Erythroblast (primary cell): ENCODE measurements at regions not wholly inside any gene's neighbourhood (a gene's known extent, or its start where the extent isn't known, plus 50 kb on each side); places are given as distances from the start of the nearest gene placed in this dataset.
"Not testable (repeated sequence)": the region's sequence is repeated elsewhere in the genome, so short reads cannot be mapped to it uniquely, and the experiment has no call there.

Experiments used
- DNase-seq, 2 experiments: peaks; one replicate each; lab custom pipeline; 2025; lab: John Stamatoyannopoulos, UW
- GATA1 ChIP-seq: IDR thresholded peaks from 2 replicates; pipeline ENCODE4 v1.6.1; 2011; ENCODE audit warnings: low read depth, mild to moderate bottlenecking, control low read depth, low read length, moderate library complexity
- POLR2A ChIP-seq: IDR thresholded peaks from 2 replicates; pipeline ENCODE4 v1.6.1; 2011; ENCODE audit warnings: mild to moderate bottlenecking, low read length

DNA sequence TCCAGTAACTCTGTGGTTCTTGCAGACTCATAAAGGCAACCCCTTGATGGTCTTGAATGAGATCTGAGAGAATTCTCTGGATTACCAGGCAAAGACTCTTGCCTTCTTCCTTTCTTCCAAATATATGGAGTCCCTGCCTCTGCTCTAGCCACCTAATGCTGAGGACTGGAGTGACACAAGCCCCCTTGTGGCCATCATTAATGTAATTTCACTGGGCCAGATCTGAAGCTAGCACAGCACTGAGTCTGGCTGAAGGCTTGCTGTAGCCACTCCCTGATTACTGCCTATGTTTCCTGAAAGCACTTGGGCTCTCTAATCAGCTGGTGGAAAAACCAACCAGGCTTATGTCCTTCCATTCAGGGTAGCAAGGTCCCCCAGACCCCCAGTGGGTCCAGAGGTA lies 559.3 kb upstream of the IRAK1BP1 start:
- TF ChIP-seq POLR2A (no peak), GATA1 (no peak)
- DNase-seq, result no peak

GRCh38 chr6:78322068-78322845 lies 545.1 kb upstream of the IRAK1BP1 start:
- DNase-seq, result no peak
- TF ChIP-seq GATA1, result no peak
- no peak for TF ChIP-seq POLR2A

DNA sequence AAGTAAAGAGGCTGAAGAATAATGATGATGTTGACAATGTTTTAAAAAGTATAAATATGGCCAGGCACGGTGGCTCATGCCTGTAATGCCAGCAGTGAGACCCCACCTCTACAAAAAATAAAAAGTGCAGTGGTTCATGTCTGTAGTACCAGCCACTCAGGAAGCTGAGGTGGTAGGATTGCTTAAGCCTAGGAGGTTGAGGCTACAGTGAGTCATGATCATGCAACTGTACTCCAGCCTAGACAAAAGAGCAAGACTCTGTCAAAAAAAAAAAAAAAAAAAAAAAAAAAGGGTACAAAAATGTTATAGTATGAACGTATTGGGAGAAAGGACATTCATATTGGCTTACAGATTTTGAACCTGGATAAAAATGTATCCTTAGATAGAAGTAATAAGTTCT lies 543.1 kb upstream of the IRAK1BP1 start:
- no peak for DNase-seq

GRCh38 chr6:78340755-78341154 lies 526.6 kb upstream of the IRAK1BP1 start:
- TF ChIP-seq GATA1 (no peak), POLR2A (no peak)
- DNase-seq, result no peak

More for the DNA sequence above, 543.1 kb upstream of the IRAK1BP1 start:
- TF ChIP-seq POLR2A (no peak), GATA1 (no peak)

DNA sequence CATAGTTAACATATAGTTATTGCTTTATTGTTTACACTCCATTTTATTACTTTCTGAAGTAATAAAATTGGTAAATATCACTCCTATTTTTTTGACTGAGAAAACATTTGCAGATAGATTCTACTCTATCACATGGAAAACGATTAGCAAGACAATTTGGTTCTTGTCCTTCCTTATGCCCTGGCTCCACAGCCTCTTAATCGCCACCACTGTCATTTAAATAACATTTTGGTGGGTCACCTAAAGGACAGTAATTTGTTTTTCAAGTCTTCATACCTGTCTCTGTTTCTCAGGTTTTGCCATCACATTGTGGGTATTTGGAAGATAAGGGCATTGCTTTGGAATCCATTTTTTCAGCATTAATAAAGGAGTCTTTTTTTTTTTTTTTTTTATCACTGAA lies 521.5 kb upstream of the IRAK1BP1 start:
- no peak for TF ChIP-seq POLR2A
- no peak for TF ChIP-seq GATA1
- no peak for DNase-seq

GRCh38 chr6:78347191-78347916 lies 520.0 kb upstream of the IRAK1BP1 start:
- no peak for TF ChIP-seq POLR2A
- TF ChIP-seq GATA1, result no peak
- DNase-seq, result no peak

DNA sequence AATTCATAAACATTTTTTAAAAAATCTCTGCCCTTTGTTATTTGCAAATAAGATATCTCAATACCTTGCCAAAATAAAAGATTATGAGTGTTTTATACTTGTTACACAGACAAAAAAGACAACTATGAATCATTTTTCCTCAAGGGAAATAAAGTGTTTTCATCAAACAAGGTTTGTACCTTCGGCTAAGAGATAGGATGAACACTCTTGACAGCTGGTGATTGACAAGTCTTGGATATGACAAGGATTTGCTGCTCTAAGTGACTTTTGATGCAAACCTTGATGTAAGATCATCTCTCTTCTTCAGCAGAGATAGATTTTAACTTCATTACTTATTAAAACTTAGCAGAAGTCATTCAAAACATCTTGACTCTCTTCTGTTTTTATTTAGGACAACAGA lies 514.3 kb upstream of the IRAK1BP1 start:
- TF ChIP-seq POLR2A (no peak), GATA1 (no peak)

DNA sequence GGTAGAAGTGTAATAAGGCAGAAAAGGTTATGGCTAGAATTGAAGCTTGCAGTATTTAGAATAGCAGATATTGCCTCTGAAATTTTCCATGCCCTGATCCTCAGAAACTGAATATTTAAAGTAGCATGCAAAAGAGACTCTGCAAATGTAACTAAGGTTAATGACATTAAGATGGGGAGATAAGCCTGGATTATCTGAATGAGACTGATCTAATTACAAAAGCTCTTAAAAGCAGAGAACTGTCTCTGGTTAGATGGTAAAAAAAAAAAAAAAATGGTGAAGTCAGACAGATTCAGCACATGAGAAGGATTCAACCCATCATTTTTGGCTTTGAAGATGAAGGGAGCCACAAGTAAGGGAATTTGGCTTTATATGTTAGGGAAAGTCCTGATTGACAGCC lies 503.7 kb upstream of the IRAK1BP1 start:
- TF ChIP-seq POLR2A (no peak), GATA1 (no peak)
- DNase-seq, result no peak

More for the DNA sequence above, 514.3 kb upstream of the IRAK1BP1 start:
- DNase-seq, result no peak

GRCh38 chr6:78365473-78365872 lies 501.9 kb upstream of the IRAK1BP1 start:
- TF ChIP-seq POLR2A, result no peak
- TF ChIP-seq GATA1, result no peak

GRCh38 chr6:78377056-78377455 lies 490.3 kb upstream of the IRAK1BP1 start:
- no peak for DNase-seq
- no peak for TF ChIP-seq GATA1
- TF ChIP-seq POLR2A, result no peak

More at GRCh38 chr6:78365473-78365872, 501.9 kb upstream of the IRAK1BP1 start:
- DNase-seq, result no peak

DNA sequence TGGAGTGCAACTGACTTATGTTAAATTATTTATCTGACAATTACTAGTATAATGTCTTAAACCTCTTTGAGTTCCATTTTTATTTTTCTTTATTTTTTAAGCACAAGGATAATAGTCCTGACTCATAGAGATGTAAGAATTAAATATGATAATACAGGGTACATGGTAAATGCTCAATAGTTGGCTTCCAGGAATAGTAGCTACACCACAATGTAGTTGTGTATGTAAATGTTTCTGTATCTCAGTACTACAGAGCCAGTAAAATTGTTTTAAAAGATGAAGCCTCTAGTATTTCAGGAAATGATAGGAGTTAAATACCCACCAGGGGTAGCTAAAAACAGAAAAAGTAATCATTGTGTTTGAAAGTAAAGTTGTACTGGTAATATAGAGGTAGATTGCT lies 487.4 kb upstream of the IRAK1BP1 start:
- DNase-seq, result no peak
- no peak for TF ChIP-seq GATA1
- no peak for TF ChIP-seq POLR2A

DNA sequence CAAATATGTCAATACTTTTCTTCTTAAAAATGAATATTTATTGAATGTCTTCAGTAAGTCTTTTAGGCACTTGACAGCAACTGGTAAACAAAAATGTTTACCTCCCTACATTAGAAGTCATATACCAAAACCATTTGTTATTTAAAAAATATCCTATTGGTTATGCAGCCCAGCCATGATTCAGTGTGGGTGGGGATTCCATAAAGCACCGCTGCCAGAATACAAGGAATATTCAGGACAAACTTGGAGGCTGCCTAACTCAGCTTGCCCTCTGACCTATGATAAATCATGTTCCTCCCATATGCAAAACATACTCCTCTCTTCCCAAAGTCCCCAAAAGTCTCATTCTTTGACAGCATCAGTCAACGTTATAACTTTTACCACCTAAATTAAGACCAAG lies 486.8 kb upstream of the IRAK1BP1 start:
- TF ChIP-seq GATA1 (no peak), POLR2A (no peak)
- no peak for DNase-seq

- no peak for DNase-seq
- no peak for TF ChIP-seq GATA1
- no peak for TF ChIP-seq POLR2A
Measured at GRCh38 chr6:78383968-78384367, 483.4 kb upstream of the IRAK1BP1 start.

GRCh38 chr6:78386854-78387253 lies 480.5 kb upstream of the IRAK1BP1 start:
- DNase-seq, result not testable (repeated sequence)

DNA sequence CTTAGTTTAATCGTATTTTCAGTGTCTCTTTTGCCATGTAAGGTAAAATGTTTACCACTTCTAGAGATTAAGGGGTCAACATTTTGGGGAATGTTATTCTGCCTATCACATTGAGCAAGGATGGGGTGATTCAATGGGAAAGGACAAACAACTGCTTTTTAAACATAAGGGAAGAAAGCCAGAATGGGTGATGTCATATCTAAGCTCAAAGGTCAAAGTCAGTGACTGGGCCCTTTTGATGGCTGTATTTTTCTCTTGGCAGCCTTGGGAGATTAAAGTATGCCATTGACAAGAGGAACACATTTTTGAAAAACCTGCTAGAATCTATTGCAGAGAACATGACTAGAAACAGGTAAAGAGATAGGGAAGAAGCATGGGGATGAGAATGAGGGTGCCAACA lies 477.3 kb upstream of the IRAK1BP1 start:
- DNase-seq, result no peak
- TF ChIP-seq GATA1 (no peak), POLR2A (no peak)
